ENCODE measurements at regions not wholly inside any gene's neighbourhood (a gene's known extent, or its start where the extent isn't known, plus 50 kb on each side); places are given as distances from the start of the nearest gene placed in this dataset.

DNA sequence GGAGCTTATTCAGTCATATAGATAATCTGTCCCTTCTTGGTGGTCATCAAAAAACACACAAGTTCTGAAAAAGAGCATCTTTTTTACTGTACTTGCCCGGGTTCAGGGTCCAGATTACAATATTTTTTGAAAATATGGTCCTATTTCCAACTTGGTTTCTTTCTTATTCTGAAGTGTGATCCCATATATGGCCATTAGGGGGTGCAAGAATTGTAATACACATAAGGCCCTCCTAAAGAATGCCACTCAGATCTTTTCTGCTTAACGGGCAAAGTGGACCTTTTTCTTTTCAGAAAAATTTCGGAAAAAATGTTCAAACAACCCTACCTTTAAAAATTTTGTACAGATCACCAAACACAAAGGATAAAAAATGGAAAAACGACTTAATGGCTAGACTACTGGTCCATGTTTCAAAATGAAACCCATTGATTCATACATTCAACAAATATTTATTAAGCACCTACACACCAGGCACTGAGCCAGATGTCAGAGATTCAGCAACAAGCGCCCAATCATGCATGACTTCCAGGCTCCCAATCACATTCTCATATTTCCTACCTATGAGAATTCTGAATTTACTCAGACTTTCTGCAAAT, 102.0 kb upstream of the MYRIP start:
- no peak overlapping the region for H3K4me3 ChIP-seq (ENCODE audit: insufficient read depth, low read depth, low read length)
- CTCF ChIA-PET = no interaction called here
- POLR2A ChIA-PET (ENCODE audit: unreplicated experiment) = no interaction called here
- no peak overlapping the region for H4K5ac ChIP-seq (ENCODE audit: low read depth, low read length)
- H2BK20ac ChIP-seq (ENCODE audit: low read depth, low read length) = no peak overlapping the region
- H3K4me2 ChIP-seq (ENCODE audit: low read depth, low read length) = no peak overlapping the region
- in situ Hi-C loops (cut with MboI; ENCODE audit: low sequenced_read_pairs) = no loop called here
- H4K20me1 ChIP-seq (ENCODE audit: insufficient read depth, low read length) = no peaks in the 10 kb centered on the region
- BruUV-seq (replicated peaks) = no TSS peak
- intact Hi-C loops (cut with micrococcal nuclease) = loop anchor here (2.0 to 5.0 kb wide), 2 partner anchors 471 to 610 kb away; no protein-coding TSS in a partner anchor
- H2BK120ac ChIP-seq (ENCODE audit: low read depth, low read length) = no peak overlapping the region
- H3K9me1 ChIP-seq (ENCODE audit: insufficient read depth, low read length) = no peaks in the 10 kb centered on the region
- TF ChIP-seq, protein P1, sequence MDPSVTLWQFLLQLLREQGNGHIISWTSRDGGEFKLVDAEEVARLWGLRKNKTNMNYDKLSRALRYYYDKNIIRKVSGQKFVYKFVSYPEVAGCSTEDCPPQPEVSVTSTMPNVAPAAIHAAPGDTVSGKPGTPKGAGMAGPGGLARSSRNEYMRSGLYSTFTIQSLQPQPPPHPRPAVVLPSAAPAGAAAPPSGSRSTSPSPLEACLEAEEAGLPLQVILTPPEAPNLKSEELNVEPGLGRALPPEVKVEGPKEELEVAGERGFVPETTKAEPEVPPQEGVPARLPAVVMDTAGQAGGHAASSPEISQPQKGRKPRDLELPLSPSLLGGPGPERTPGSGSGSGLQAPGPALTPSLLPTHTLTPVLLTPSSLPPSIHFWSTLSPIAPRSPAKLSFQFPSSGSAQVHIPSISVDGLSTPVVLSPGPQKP (IDR thresholded peaks at IDR 0.05; ENCODE audit: borderline replicate concordance, low read depth, low read length) = no peak
- TF ChIP-seq SMC3 (IDR thresholded peaks at IDR 0.05; ENCODE audit: low read depth, low read length) = peak; percentile 36; the same call in 1 of the 2 replicates
- TF ChIP-seq, protein P2, sequence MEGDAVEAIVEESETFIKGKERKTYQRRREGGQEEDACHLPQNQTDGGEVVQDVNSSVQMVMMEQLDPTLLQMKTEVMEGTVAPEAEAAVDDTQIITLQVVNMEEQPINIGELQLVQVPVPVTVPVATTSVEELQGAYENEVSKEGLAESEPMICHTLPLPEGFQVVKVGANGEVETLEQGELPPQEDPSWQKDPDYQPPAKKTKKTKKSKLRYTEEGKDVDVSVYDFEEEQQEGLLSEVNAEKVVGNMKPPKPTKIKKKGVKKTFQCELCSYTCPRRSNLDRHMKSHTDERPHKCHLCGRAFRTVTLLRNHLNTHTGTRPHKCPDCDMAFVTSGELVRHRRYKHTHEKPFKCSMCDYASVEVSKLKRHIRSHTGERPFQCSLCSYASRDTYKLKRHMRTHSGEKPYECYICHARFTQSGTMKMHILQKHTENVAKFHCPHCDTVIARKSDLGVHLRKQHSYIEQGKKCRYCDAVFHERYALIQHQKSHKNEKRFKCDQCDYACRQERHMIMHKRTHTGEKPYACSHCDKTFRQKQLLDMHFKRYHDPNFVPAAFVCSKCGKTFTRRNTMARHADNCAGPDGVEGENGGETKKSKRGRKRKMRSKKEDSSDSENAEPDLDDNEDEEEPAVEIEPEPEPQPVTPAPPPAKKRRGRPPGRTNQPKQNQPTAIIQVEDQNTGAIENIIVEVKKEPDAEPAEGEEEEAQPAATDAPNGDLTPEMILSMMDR (conservative IDR thresholded peaks at IDR 0.05; ENCODE audit: low read depth, low read length) = peak; percentile 53
- ATAC-seq (ENCODE audit: low read depth) = peak; percentile 42; the same call in 1 of the 2 replicates
- H3K18ac ChIP-seq (ENCODE audit: low read depth, low read length) = no peak overlapping the region
- no peak overlapping the region for H2BK5ac ChIP-seq (ENCODE audit: low read depth, low read length, poor library complexity, severe bottlenecking)
- dilution Hi-C loops (cut with HindIII; ENCODE audit: low sequenced_read_pairs, unreplicated experiment) = no loop called here
- no peaks in the 10 kb centered on the region; the same call in 1 of the 2 replicates for H3K9me3 ChIP-seq (ENCODE audit: control insufficient read depth, insufficient read depth, low read length)
- H3K36me3 ChIP-seq (ENCODE audit: control insufficient read depth, insufficient read depth, low read length) = no peaks in the 10 kb centered on the region
- H4K8ac ChIP-seq (ENCODE audit: low read depth in 2 of 2, low read length in 2 of 2) = no peak overlapping the region
- no peak overlapping the region for H3K4ac ChIP-seq (ENCODE audit: low read depth, low read length)
- no peak overlapping the region for H2AK9ac ChIP-seq (replicated peaks; ENCODE audit: low read depth, low read length, poor library complexity)
- H2AFZ ChIP-seq (replicated peaks; ENCODE audit: low read length, poor library complexity) = no peak overlapping the region
- H3K4me1 ChIP-seq (ENCODE audit: control insufficient read depth, insufficient read depth, low read length) = no peaks in the 10 kb centered on the region
- peak; percentile 10 for DNase-seq
- no peak overlapping the region for H3K23ac ChIP-seq (ENCODE audit: low read depth, low read length)
- 25% methylated on average over 2 of the region's 5 CpGs; no CpG with 5 or more reads in 1 of the 2 experiments for WGBS, 2 experiments (ENCODE audit: extremely low coverage in 2 of 2, insufficient read length in 1 of 2)
- H3K56ac ChIP-seq (ENCODE audit: extremely low read depth, insufficient read depth, low read length) = no peak overlapping the region
- no peaks in the 10 kb centered on the region for H3K27me3 ChIP-seq (ENCODE audit: control insufficient read depth, insufficient read depth, low read length)
- no peaks in the 10 kb centered on the region for H3K79me1 ChIP-seq (ENCODE audit: low read depth in 1 of 2, low read length in 2 of 2)
- H3K9ac ChIP-seq (ENCODE audit: low read depth, low read length) = no peak overlapping the region
- no peak overlapping the region for H2AK5ac ChIP-seq (ENCODE audit: low read depth, low read length)
- no peak overlapping the region for H4K91ac ChIP-seq (ENCODE audit: insufficient read depth, low read depth, low read length)
- H3K14ac ChIP-seq (replicated peaks; ENCODE audit: low read depth, low read length) = no peak overlapping the region
- H3K27ac ChIP-seq (ENCODE audit: insufficient read depth, low read length) = no peak overlapping the region
- no peak overlapping the region for H2BK15ac ChIP-seq (ENCODE audit: low read depth, low read length)

All from IMR-90 (cell line).